Suprapubic skin (tissue), 4 donors: ENCODE measurements at regions not wholly inside any gene's neighbourhood (a gene's known extent, or its start where the extent isn't known, plus 50 kb on each side); places are given as distances from the start of the nearest gene placed in this dataset.

Experiments used
- CTCF ChIP-seq, 2 donors: fragments of 200-600 bp in 1 of 2; fragments of 450-650 bp in 1 of 2; sonication (generic) in 1 of 2; IDR thresholded peaks; one replicate each; pipeline ENCODE4 v1.5.1; 2016 to 2019; ENCODE audit warnings: antibody characterized with exemption in 2 of 2, mild to moderate bottlenecking in 1 of 2, moderate library complexity in 1 of 2
- POLR2A ChIP-seq, 2 donors: fragments of 450-650 bp; IDR thresholded peaks; one replicate each; pipeline ENCODE4 v1.6.1; 2017; ENCODE audit warnings: antibody characterized with exemption in 2 of 2, mild to moderate bottlenecking in 2 of 2, moderate library complexity in 2 of 2
- POLR2AphosphoS5 ChIP-seq, 3 donors: sonication (generic); formaldehyde crosslinking; IDR thresholded peaks; one replicate each; pipeline ENCODE4 v1.6.1; 2017; ENCODE audit warnings: antibody characterized with exemption in 3 of 3

- TF ChIP-seq CTCF (IDR thresholded peaks at IDR 0.05) (no peak), POLR2AphosphoS5 (IDR thresholded peaks at IDR 0.05) (no peak), POLR2A (IDR thresholded peaks at IDR 0.05) (no peak)
Measured at GRCh38 chr14:35927727-35928126, 101.6 kb downstream of the BRMS1L start.
